ENCODE measurements at regions not wholly inside any gene's neighbourhood (a gene's known extent, or its start where the extent isn't known, plus 50 kb on each side); places are given as distances from the start of the nearest gene placed in this dataset.

DNA sequence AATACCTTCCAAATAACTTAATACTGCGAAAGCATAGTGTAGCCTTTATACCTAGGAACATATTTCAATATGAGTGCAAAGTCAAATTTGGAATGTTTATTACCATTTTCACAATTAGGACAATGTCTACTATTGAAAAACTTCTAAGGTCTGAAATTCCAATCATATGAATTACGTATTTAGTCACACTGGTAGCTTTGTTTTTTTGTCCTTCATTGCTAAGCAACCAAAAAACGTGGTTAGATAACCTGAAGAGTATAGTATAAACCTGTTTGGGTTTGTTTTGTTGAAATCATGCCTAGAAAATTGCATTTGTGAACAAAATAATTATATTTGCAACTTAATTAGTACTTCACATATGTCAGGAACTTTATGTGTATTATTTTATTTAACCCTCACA lies 134.2 kb downstream of the FBXO4 start:
- TF ChIP-seq POLR2A (IDR thresholded peaks at IDR 0.05) (no peak), POLR2AphosphoS5 (IDR thresholded peaks at IDR 0.05; ENCODE audit: insufficient read depth in 1 of 2, low read depth in 1 of 2) (no peak)
- TF ChIP-seq, protein P1, sequence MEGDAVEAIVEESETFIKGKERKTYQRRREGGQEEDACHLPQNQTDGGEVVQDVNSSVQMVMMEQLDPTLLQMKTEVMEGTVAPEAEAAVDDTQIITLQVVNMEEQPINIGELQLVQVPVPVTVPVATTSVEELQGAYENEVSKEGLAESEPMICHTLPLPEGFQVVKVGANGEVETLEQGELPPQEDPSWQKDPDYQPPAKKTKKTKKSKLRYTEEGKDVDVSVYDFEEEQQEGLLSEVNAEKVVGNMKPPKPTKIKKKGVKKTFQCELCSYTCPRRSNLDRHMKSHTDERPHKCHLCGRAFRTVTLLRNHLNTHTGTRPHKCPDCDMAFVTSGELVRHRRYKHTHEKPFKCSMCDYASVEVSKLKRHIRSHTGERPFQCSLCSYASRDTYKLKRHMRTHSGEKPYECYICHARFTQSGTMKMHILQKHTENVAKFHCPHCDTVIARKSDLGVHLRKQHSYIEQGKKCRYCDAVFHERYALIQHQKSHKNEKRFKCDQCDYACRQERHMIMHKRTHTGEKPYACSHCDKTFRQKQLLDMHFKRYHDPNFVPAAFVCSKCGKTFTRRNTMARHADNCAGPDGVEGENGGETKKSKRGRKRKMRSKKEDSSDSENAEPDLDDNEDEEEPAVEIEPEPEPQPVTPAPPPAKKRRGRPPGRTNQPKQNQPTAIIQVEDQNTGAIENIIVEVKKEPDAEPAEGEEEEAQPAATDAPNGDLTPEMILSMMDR (IDR thresholded peaks at IDR 0.05), result no peak

All from vagina (tissue), 2 donors.